Left lung (tissue), 4 donors: ENCODE measurements at regions not wholly inside any gene's neighbourhood (a gene's known extent, or its start where the extent isn't known, plus 50 kb on each side); places are given as distances from the start of the nearest gene placed in this dataset.

ENCODE experiments used
- ATAC-seq: fragments of 200-7000 bp; cut with Tn5 transposase; one replicate; pipeline ENCODE4 v1.9.1; 2020; ENCODE audit warnings: moderate library complexity
- DNase-seq, 4 donors: peaks; one replicate each; pipeline ENCODE4 v3.0.0-alpha.2; 2013 to 2020
- H3K27ac ChIP-seq, 2 donors: fragments of 200-600 bp; sonication (generic) in 1 of 2; one replicate each; pipeline versions ENCODE4 v1.5.0 to v1.8.0; 2020 to 2021
- H3K27me3 ChIP-seq, 2 donors: fragments of 200-600 bp; sonication (generic) in 1 of 2; one replicate each; pipeline versions ENCODE4 v1.5.0 to v1.8.0; 2020 to 2021
- H3K36me3 ChIP-seq, 2 donors: fragments of 200-600 bp; sonication (generic) in 1 of 2; one replicate each; pipeline versions ENCODE4 v1.5.0 to v1.8.0; 2020 to 2021
- H3K4me1 ChIP-seq, 2 donors: fragments of 200-600 bp; one replicate each; pipeline ENCODE4 v1.8.0; 2021
- H3K4me3 ChIP-seq, 2 donors: fragments of 200-600 bp; sonication (generic) in 1 of 2; one replicate each; pipeline versions ENCODE4 v1.5.0 to v1.8.0; 2020 to 2021; ENCODE audit warnings: mild to moderate bottlenecking in 1 of 2
- H3K9me3 ChIP-seq, 2 donors: fragments of 200-600 bp; sonication (generic) in 1 of 2; one replicate each; pipeline versions ENCODE4 v1.5.0 to v1.8.0; 2020 to 2021
- CTCF ChIP-seq, 2 donors: fragments of 200-600 bp; sonication (generic) in 1 of 2; IDR thresholded peaks; one replicate each; pipeline versions ENCODE4 v1.5.0 to v1.8.0; 2021; ENCODE audit warnings: antibody characterized with exemption in 2 of 2
- intact Hi-C, 2 donors: fragments of 100-400 bp; cut with DNase I; formaldehyde crosslinking; loops; one replicate each; pipeline versions ENCODE4 v1.11.2 to v1.14.2; 2022
- donor health status: DM: no; HTN: yes; CAD: no.
- donor health status: DM: no; HTN: no; CAD: no.

- peaks cover 0 to 6% of the 10 kb centered on the region in 2 donors for H3K9me3 ChIP-seq
- H3K4me3 ChIP-seq: no peak overlapping the region
- no peak for TF ChIP-seq CTCF (IDR thresholded peaks at IDR 0.05)
- ATAC-seq (no peak), DNase-seq (no peak)
- H3K36me3 ChIP-seq: no peaks in the 10 kb centered on the region
- H3K27me3 ChIP-seq: no peaks in the 10 kb centered on the region
- H3K27ac ChIP-seq: no peak overlapping the region
- no peaks in the 10 kb centered on the region for H3K4me1 ChIP-seq
- intact Hi-C loops: no loop called here
These were observed 1042.9 kb downstream of the ARAP2 start for GRCh38 chr4:35201403-35201802.

GRCh38 chr4:35216636-35217035, 1027.7 kb downstream of the ARAP2 start:
- H3K9me3 ChIP-seq: no peaks in the 10 kb centered on the region
- no peak overlapping the region for H3K27ac ChIP-seq
- intact Hi-C loops: no loop called here
- no peak for TF ChIP-seq CTCF (IDR thresholded peaks at IDR 0.05)
- no peaks in the 10 kb centered on the region for H3K36me3 ChIP-seq
- DNase-seq (no peak), ATAC-seq (no peak)
- H3K4me1 ChIP-seq: no peaks in the 10 kb centered on the region
- H3K27me3 ChIP-seq: no peaks in the 10 kb centered on the region
- no peak overlapping the region for H3K4me3 ChIP-seq

GRCh38 chr4:35217331-35217730, 1027.0 kb downstream of the ARAP2 start:
- H3K27ac ChIP-seq: no peak overlapping the region
- H3K36me3 ChIP-seq: no peaks in the 10 kb centered on the region
- intact Hi-C loops: no loop called here
- no peaks in the 10 kb centered on the region for H3K9me3 ChIP-seq
- ATAC-seq (no peak), DNase-seq (no peak)
- no peak overlapping the region for H3K4me3 ChIP-seq
- H3K27me3 ChIP-seq: no peaks in the 10 kb centered on the region
- H3K4me1 ChIP-seq: no peaks in the 10 kb centered on the region
- no peak for TF ChIP-seq CTCF (IDR thresholded peaks at IDR 0.05)

GRCh38 chr4:35228313-35228712, 1016.0 kb downstream of the ARAP2 start:
- no peak for TF ChIP-seq CTCF (IDR thresholded peaks at IDR 0.05)
- no peaks in the 10 kb centered on the region for H3K4me1 ChIP-seq
- H3K27ac ChIP-seq: no peak overlapping the region
- no peaks in the 10 kb centered on the region for H3K9me3 ChIP-seq
- H3K36me3 ChIP-seq: no peaks in the 10 kb centered on the region
- ATAC-seq: no peak
- H3K27me3 ChIP-seq: no peaks in the 10 kb centered on the region
- intact Hi-C loops: no loop called here
- H3K4me3 ChIP-seq: no peak overlapping the region
- DNase-seq: peak in 1 of 4 donors; percentile 2

GRCh38 chr4:35229021-35229420, 1015.3 kb downstream of the ARAP2 start:
- H3K36me3 ChIP-seq: no peaks in the 10 kb centered on the region
- TF ChIP-seq CTCF (IDR thresholded peaks at IDR 0.05): no peak
- intact Hi-C loops: no loop called here

More at GRCh38 chr4:35229021-35229420, 1015.3 kb downstream of the ARAP2 start:
- Histone ChIP-seq H3K9me3 (peaks cover 0 to 2% of the 10 kb centered on the region in 2 donors), H3K4me1 (no peaks in the 10 kb centered on the region), H3K4me3 (no peak overlapping the region), H3K27me3 (no peaks in the 10 kb centered on the region), H3K27ac (no peak overlapping the region)
- no peak for ATAC-seq
- no peak for DNase-seq
